COR-L47 (cell line): ENCODE measurements at regions not wholly inside any gene's neighbourhood (a gene's known extent, or its start where the extent isn't known, plus 50 kb on each side); places are given as distances from the start of the nearest gene placed in this dataset.
A peak's percentile ranks its signal among the peaks of the same experiment; 100 is the strongest.
"Not testable (repeated sequence)": the region's sequence is repeated elsewhere in the genome, so short reads cannot be mapped to it uniquely, and the experiment has no call there.

Experiments used
- DNase-seq: peaks from one replicate; lab custom pipeline; 2025; lab: John Stamatoyannopoulos, UW

- no peak for DNase-seq
These were observed 72.4 kb upstream of the ATP5MC3 start for GRCh38 chr2:175253871-175254270.

GRCh38 chr2:175251425-175252041 is 70.0 kb upstream of the ATP5MC3 start:
- peak; percentile 65 for DNase-seq

GRCh38 chr2:175247159-175247558 is 65.6 kb upstream of the ATP5MC3 start:
- DNase-seq, result no peak

- DNase-seq, result no peak
These were observed 63.2 kb upstream of the ATP5MC3 start for GRCh38 chr2:175244697-175245096.

GRCh38 chr2:175241691-175242090 is 60.2 kb upstream of the ATP5MC3 start:
- no peak for DNase-seq

GRCh38 chr2:175240033-175240432 is 58.5 kb upstream of the ATP5MC3 start:
- not testable (repeated sequence) for DNase-seq

- DNase-seq, result no peak
These were observed 55.4 kb upstream of the ATP5MC3 start for GRCh38 chr2:175236930-175237329.

GRCh38 chr2:175234650-175235049 is 53.1 kb upstream of the ATP5MC3 start:
- no peak for DNase-seq

- no peak for DNase-seq
These were observed 52.6 kb upstream of the ATP5MC3 start for GRCh38 chr2:175234153-175234552.

GRCh38 chr2:175233135-175233719 is 51.7 kb upstream of the ATP5MC3 start:
- no peak for DNase-seq
